Germinal center (tissue), 1 donor: ENCODE measurements at regions not wholly inside any gene's neighbourhood (a gene's known extent, or its start where the extent isn't known, plus 50 kb on each side); places are given as distances from the start of the nearest gene placed in this dataset.

Experiments used
- DNase-seq: peaks from one replicate; pipeline ENCODE4 v3.0.0; 2012; ENCODE audit warnings: mixed read lengths, low spot score

- DNase-seq, result no peak
These were observed 173.2 kb upstream of the PRNP start for GRCh38 chr20:4512891-4513550.

GRCh38 chr20:4511776-4512175 is 174.5 kb upstream of the PRNP start:
- no peak for DNase-seq

GRCh38 chr20:4509825-4510522 is 176.3 kb upstream of the PRNP start:
- no peak for DNase-seq

DNA sequence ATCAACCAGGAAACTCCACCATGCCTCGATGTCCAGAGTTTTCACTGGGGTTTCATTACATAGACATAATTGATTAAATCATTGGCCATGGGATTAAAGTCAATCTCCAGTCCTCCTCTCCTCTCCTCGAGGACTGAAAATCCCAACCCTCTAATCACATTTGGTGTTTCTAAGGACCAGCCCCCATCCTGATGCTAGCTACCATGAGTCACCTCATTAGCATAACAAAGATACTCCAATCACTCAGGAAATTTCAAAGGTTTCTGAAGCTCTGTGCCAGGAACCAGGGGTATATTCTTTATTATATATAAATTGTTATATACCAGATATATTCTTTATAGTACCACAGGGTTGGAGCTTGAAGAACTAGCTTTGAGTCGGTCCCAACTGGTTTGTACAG is 177.5 kb upstream of the PRNP start:
- DNase-seq, result no peak

- no peak for DNase-seq
These were observed 179.0 kb upstream of the PRNP start for GRCh38 chr20:4507288-4507719.

DNA sequence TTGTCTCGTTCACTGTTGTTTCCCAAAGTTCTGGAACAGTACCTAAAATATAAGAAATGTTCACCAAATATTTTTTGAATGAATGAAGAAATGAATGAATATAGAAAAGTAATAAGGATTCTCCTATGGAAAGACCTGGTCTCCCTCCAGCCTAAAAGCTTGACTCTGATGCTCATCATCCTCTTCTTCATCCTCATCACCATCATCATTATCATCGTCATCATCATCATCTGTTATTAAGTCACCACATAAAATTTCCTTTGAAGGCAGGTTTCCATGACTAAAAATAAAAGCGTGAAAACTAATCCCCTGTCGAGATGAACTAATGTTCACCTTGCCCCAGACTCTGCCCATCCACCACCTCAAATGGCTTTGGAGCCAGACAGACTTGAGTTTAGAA is 181.4 kb upstream of the PRNP start:
- DNase-seq, result no peak

DNA sequence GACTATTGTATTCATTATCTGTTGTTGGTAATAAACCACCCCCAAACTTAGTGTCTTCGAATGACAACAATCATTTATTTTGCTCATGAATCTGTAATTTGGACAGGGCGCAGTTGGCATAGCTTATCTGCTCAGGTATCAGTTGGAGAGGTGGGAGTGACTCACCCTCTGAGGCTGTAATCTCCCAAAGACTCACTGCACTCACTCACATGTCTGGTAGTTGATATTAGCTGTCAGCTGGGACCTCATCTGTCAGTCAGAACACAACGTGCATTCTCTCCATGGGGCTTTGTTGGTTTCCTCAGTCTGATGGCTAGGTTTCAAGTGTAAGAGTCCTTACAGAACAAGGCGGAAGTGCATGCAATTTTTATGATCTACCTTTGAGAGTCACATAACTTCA is 183.5 kb upstream of the PRNP start:
- no peak for DNase-seq

DNA sequence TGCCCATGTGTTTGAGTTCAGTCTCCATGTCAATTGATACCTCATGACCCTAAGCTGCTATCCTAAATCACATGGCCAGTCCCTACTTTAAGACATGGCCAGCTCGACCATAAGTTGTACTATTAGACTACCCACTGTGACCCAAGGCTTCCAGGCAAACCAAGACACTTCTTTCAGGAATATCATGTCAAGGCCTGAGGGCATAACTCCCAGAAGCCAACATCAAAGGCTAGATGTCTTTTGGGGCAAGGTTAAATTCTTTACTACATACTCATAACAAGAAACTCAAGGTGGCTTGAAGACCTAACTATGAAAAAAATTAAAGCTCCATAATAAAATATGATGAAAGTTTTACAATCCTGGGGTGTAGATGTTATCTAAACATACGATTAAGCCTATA is 192.9 kb upstream of the PRNP start:
- DNase-seq, result no peak

- DNase-seq, result no peak
These were observed 194.6 kb upstream of the PRNP start for GRCh38 chr20:4491643-4492042.

- no peak for DNase-seq
These were observed 195.5 kb upstream of the PRNP start for GRCh38 chr20:4490606-4491280.

- no peak for DNase-seq
These were observed 196.2 kb upstream of the PRNP start for GRCh38 chr20:4490045-4490444.

DNA sequence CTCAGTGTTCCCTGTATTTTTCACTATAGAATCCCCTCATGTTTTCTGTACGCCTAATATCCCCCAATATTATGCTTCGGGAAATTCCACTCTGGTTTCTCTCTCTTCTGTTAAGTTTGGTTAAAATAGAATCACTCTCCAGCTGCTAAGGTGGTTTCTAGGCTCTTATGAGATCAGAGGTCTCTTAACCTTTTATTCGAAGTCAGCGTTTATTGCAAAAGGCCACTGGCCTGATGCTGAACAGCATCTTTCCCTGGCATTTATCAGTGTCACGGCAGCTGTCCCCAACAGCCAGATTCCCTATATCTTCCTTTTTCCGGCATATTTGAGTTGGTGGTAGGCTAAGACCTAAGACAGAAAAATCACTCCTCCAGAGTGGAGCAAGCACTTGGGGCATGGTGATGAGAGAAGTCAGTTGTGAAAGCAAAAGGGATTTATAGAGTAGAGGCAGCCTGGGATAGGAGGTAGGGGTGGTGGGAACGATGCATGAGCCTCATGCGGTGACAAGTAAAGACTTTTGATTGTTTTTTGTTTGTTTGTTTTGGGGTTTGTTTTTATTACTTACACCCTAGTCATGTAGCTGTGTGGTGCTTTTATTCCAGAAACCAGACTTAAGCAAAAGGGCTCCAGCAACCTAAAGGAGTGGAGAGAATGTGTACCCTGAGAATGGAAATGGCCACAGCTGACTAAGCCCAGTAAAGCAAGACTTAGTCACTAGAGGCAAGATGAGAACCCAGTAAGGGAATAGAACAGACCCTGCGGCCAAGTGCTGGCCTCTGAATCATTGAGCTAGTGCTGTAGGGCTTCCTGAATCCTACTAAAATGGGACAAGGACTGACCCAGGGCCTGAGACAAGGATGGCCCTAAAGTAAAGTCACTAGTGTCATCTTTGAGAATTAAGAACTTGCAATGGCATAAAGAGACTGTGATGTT is 197.6 kb upstream of the PRNP start:
- no peak for DNase-seq

GRCh38 chr20:4484379-4484997 is 201.8 kb upstream of the PRNP start:
- DNase-seq, result no peak

DNA sequence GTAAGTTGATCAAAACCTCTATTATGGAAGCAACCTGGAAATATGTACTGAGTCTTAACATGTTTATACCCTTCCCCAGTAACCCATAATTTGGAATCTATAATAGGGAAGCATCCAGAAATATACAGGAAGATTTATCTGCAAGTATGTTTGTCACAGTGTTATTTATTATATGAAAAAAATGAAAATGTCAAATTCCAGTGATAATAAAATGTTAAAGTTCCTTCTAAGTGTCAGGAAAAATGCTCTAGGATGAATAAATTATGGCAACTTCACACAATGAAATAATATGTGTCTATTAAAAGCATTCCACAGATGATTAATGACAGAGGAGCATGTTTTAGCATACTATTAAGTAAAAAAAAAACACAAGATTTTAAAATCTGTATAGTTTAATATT is 202.3 kb upstream of the PRNP start:
- no peak for DNase-seq

GRCh38 chr20:4483486-4483885 is 202.8 kb upstream of the PRNP start:
- DNase-seq, result no peak

- DNase-seq, result no peak
These were observed 206.2 kb upstream of the PRNP start for GRCh38 chr20:4480104-4480503.

GRCh38 chr20:4476903-4477500 is 209.3 kb upstream of the PRNP start:
- DNase-seq, result no peak

- no peak for DNase-seq
These were observed 213.3 kb upstream of the PRNP start for GRCh38 chr20:4472906-4473305.

- no peak for DNase-seq
These were observed 215.0 kb upstream of the PRNP start for GRCh38 chr20:4471221-4471620.

DNA sequence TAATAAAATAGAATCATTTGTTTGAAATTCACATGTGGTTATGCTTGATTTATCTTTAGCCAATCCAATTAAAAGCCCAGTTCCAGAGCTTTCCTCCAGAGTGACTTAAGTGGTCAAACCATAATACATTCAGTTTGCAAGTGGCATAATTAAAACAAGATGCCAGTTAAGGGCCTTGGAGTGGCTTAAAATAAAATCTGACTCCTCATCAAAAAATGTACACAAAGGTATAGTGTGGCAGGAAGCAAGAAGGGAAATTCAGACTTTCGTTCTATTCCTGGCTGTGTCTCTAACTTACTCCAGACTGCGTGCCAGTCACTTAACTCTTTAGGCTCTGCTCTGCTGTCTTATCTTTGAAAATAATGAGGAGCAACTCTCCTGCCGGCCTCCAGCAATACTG is 215.9 kb upstream of the PRNP start:
- DNase-seq, result no peak

GRCh38 chr20:4469910-4470309 is 216.3 kb upstream of the PRNP start:
- no peak for DNase-seq
